GM23338 (cell line): ENCODE measurements at regions not wholly inside any gene's neighbourhood (a gene's known extent, or its start where the extent isn't known, plus 50 kb on each side); places are given as distances from the start of the nearest gene placed in this dataset.

ENCODE experiments used
- ATAC-seq: fragments of 200-7000 bp; cut with Tn5 transposase; 3 replicates; pipeline ENCODE4 v1.9.1; 2020
- DNase-seq: peaks from one replicate; pipeline ENCODE4 v3.0.0-alpha.2; 2015; ENCODE audit warnings: low spot score
- H2AFZ ChIP-seq: fragments of 200-600 bp; sonication (generic); 2 replicates; pipeline ENCODE4 v1.8.0; 2016; ENCODE audit warnings: antibody characterized with exemption, mild to moderate bottlenecking, moderate library complexity
- H3F3A ChIP-seq: fragments of 200-600 bp; sonication (generic); replicated peaks from 2 replicates; pipeline ENCODE4 v1.8.0; 2017; ENCODE audit warnings: antibody characterized with exemption, mixed run types, low read depth
- H3K27ac ChIP-seq: fragments of 200-600 bp; sonication (generic); 2 replicates; pipeline ENCODE4 v1.6.1; 2016; ENCODE audit warnings: low read depth
- H3K27me3 ChIP-seq: fragments of 200-600 bp; sonication (generic); 2 replicates; pipeline ENCODE4 v1.8.0; 2016; ENCODE audit warnings: mild to moderate bottlenecking, mixed run types, moderate library complexity; ENCODE audit not compliant: insufficient read depth
- H3K36me3 ChIP-seq: fragments of 200-600 bp; sonication (generic); 2 replicates; pipeline ENCODE4 v1.8.0; 2016; ENCODE audit warnings: mild to moderate bottlenecking; ENCODE audit not compliant: insufficient read depth
- H3K4me1 ChIP-seq: fragments of 200-600 bp; sonication (generic); 2 replicates; pipeline ENCODE4 v1.8.0; 2016; ENCODE audit warnings: mild to moderate bottlenecking, moderate library complexity; ENCODE audit not compliant: insufficient read depth
- H3K4me2 ChIP-seq: fragments of 200-600 bp; sonication (generic); 2 replicates; pipeline ENCODE4 v1.7.1; 2017; ENCODE audit warnings: mixed run types
- H3K4me3 ChIP-seq: fragments of 200-600 bp; sonication (generic); 2 replicates; pipeline ENCODE4 v1.6.1; 2016; ENCODE audit warnings: mixed run types
- H3K79me2 ChIP-seq: fragments of 200-600 bp; sonication (generic); replicated peaks from 2 replicates; pipeline ENCODE4 v1.8.0; 2017; ENCODE audit warnings: mild to moderate bottlenecking; ENCODE audit not compliant: insufficient read depth
- H3K9me2 ChIP-seq: fragments of 200-600 bp; sonication (generic); 2 replicates; pipeline ENCODE4 v1.8.0; 2017; ENCODE audit not compliant: insufficient read depth
- H4K20me1 ChIP-seq: fragments of 200-600 bp; sonication (generic); replicated peaks from 2 replicates; pipeline ENCODE4 v1.8.0; 2017; ENCODE audit warnings: mild to moderate bottlenecking; ENCODE audit not compliant: insufficient read depth
- H3K27ac Mint-ChIP-seq: 2 replicates; pipeline ENCODE4 v1.8.0; 2020; ENCODE audit warnings: inconsistent platforms, mild to moderate bottlenecking, moderate library complexity, mixed read lengths
- H3K27me3 Mint-ChIP-seq: 3 replicates; pipeline ENCODE4 v1.8.0; 2022; ENCODE audit warnings: low read depth, mild to moderate bottlenecking, moderate library complexity, mixed read lengths, inconsistent platforms; ENCODE audit not compliant: insufficient read depth, poor library complexity
- H3K36me3 Mint-ChIP-seq: 3 replicates; pipeline ENCODE4 v1.8.0; 2021; ENCODE audit warnings: low read depth, mild to moderate bottlenecking, inconsistent platforms, moderate library complexity, mixed read lengths
- H3K4me1 Mint-ChIP-seq: 3 replicates; pipeline ENCODE4 v1.8.0; 2020; ENCODE audit warnings: mild to moderate bottlenecking, inconsistent platforms, mixed read lengths
- H3K4me3 Mint-ChIP-seq: 3 replicates; pipeline ENCODE4 v1.8.0; 2021; ENCODE audit warnings: moderate library complexity, mild to moderate bottlenecking, inconsistent platforms, mixed read lengths
- H3K9me3 Mint-ChIP-seq: 3 replicates; pipeline ENCODE4 v1.8.0; 2020; ENCODE audit warnings: moderate library complexity, mild to moderate bottlenecking, inconsistent platforms, mixed read lengths
- CREB1 ChIP-seq: fragments of 250-450 bp; sonication (Bioruptor Pico); IDR thresholded peaks from 2 replicates; pipeline ENCODE4 v1.5.0; 2020; ENCODE audit warnings: low read depth, mild to moderate bottlenecking, moderate library complexity
- ETS1 ChIP-seq: IDR thresholded peaks from 2 replicates; pipeline ENCODE4 v1.6.1; 2016; ENCODE audit warnings: antibody characterized with exemption
- EZH2 ChIP-seq: fragments of 200-600 bp; sonication (generic); IDR thresholded peaks from one replicate; pipeline ENCODE4 v1.8.0; 2017; ENCODE audit warnings: antibody characterized with exemption, mild to moderate bottlenecking, low read depth; ENCODE audit not compliant: unreplicated experiment
- EZH2phosphoT487 ChIP-seq: fragments of 200-600 bp; sonication (generic); IDR thresholded peaks from one replicate; pipeline ENCODE4 v1.8.1; 2018; ENCODE audit warnings: antibody characterized with exemption; ENCODE audit not compliant: unreplicated experiment
- JUNB ChIP-seq: IDR thresholded peaks from one replicate; pipeline ENCODE4 v1.6.1; 2016; ENCODE audit warnings: antibody characterized with exemption; ENCODE audit not compliant: unreplicated experiment
- NANOG ChIP-seq: IDR thresholded peaks from 2 replicates; pipeline ENCODE4 v1.6.1; 2016; ENCODE audit warnings: antibody characterized with exemption, borderline replicate concordance
- POLR2AphosphoS5 ChIP-seq: IDR thresholded peaks from 2 replicates; pipeline ENCODE4 v1.6.1; 2016; ENCODE audit warnings: antibody characterized with exemption, low read depth
- STAT1 ChIP-seq: IDR thresholded peaks from one replicate; pipeline ENCODE4 v1.6.1; 2016; ENCODE audit warnings: antibody characterized with exemption; ENCODE audit not compliant: unreplicated experiment
- ZNF114 ChIP-seq: fragments of 250-450 bp; sonication (Bioruptor Pico); IDR thresholded peaks from 2 replicates; pipeline ENCODE4 v1.5.0; 2020; ENCODE audit warnings: mild to moderate bottlenecking, moderate library complexity
- ZNF331 ChIP-seq: fragments of 250-450 bp; sonication (Bioruptor Pico); IDR thresholded peaks from 2 replicates; pipeline ENCODE4 v1.5.0; 2020; ENCODE audit warnings: low read depth, mild to moderate bottlenecking, moderate library complexity
- TF ChIP-seq, protein P1 (sequence below): fragments of 250-450 bp; sonication (Bioruptor Pico); IDR thresholded peaks from 2 replicates; pipeline ENCODE4 v1.5.0; 2020; ENCODE audit warnings: mild to moderate bottlenecking, moderate library complexity
- TF ChIP-seq, protein P2 (sequence below): IDR thresholded peaks from one replicate; pipeline ENCODE4 v1.6.1; 2018; ENCODE audit warnings: antibody characterized with exemption; ENCODE audit not compliant: unreplicated experiment

GRCh38 chr6:1231941-1232340, 80.0 kb upstream of the FOXQ1 start (continued):
- TF ChIP-seq POLR2AphosphoS5: no peak
- TF ChIP-seq ZNF331 (CRISPR knock-in tag): no peak
- TF ChIP-seq CREB1 (CRISPR knock-in tag): no peak
- TF ChIP-seq ZNF114 (CRISPR knock-in tag): no peak
- no peak for TF ChIP-seq STAT1

DNA sequence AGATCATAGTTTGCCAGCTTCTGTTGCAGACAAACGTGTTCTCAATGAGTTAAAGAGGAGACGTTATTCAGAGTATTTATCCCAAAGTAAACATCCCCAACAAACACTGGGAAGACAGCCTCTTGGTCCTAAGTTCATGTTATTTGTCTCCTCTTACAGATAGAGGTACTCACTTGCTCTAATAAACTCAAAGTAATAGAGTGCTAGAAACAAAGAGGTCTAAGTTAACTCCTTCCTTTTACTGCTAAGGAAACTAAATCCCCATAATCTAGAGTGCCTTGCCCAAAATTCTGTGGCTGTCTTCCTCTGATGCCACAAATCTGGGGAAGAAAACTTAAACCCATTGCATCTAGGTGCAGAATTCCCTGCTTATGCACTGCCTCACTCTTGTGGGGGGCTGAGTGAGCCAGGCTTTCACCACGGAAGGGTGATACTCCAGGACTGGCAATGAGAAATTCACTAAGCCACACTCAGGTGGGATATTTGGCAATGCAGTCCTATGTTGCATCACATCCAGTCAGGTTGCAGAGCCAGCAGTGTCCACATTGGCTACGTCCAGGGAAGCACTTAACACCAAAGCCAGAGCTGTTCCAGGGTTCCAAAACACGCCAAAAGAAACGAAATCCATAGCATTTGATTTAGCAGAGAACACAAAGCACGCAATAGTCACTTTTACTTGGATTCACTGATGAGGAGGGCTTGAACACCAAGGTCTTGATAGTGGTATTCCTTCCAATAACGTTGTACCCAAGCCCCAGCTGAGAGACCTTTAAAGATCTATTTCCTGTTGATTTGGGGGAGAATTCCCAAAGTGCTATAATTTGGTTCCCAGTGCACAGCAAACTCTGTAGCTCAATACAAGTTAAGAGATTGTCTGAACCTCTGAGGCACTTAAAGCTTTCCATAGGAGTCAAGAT, 81.0 kb upstream of the FOXQ1 start:
- H3K36me3 Mint-ChIP-seq: no peaks in the 10 kb centered on the region
- TF ChIP-seq ZNF331 (CRISPR knock-in tag) (no peak), STAT1 (no peak), JUNB (no peak), EZH2 (no peak), CREB1 (CRISPR knock-in tag) (no peak), NANOG (no peak), POLR2AphosphoS5 (no peak), ETS1 (no peak), EZH2phosphoT487 (no peak)
- TF ChIP-seq, protein P1, sequence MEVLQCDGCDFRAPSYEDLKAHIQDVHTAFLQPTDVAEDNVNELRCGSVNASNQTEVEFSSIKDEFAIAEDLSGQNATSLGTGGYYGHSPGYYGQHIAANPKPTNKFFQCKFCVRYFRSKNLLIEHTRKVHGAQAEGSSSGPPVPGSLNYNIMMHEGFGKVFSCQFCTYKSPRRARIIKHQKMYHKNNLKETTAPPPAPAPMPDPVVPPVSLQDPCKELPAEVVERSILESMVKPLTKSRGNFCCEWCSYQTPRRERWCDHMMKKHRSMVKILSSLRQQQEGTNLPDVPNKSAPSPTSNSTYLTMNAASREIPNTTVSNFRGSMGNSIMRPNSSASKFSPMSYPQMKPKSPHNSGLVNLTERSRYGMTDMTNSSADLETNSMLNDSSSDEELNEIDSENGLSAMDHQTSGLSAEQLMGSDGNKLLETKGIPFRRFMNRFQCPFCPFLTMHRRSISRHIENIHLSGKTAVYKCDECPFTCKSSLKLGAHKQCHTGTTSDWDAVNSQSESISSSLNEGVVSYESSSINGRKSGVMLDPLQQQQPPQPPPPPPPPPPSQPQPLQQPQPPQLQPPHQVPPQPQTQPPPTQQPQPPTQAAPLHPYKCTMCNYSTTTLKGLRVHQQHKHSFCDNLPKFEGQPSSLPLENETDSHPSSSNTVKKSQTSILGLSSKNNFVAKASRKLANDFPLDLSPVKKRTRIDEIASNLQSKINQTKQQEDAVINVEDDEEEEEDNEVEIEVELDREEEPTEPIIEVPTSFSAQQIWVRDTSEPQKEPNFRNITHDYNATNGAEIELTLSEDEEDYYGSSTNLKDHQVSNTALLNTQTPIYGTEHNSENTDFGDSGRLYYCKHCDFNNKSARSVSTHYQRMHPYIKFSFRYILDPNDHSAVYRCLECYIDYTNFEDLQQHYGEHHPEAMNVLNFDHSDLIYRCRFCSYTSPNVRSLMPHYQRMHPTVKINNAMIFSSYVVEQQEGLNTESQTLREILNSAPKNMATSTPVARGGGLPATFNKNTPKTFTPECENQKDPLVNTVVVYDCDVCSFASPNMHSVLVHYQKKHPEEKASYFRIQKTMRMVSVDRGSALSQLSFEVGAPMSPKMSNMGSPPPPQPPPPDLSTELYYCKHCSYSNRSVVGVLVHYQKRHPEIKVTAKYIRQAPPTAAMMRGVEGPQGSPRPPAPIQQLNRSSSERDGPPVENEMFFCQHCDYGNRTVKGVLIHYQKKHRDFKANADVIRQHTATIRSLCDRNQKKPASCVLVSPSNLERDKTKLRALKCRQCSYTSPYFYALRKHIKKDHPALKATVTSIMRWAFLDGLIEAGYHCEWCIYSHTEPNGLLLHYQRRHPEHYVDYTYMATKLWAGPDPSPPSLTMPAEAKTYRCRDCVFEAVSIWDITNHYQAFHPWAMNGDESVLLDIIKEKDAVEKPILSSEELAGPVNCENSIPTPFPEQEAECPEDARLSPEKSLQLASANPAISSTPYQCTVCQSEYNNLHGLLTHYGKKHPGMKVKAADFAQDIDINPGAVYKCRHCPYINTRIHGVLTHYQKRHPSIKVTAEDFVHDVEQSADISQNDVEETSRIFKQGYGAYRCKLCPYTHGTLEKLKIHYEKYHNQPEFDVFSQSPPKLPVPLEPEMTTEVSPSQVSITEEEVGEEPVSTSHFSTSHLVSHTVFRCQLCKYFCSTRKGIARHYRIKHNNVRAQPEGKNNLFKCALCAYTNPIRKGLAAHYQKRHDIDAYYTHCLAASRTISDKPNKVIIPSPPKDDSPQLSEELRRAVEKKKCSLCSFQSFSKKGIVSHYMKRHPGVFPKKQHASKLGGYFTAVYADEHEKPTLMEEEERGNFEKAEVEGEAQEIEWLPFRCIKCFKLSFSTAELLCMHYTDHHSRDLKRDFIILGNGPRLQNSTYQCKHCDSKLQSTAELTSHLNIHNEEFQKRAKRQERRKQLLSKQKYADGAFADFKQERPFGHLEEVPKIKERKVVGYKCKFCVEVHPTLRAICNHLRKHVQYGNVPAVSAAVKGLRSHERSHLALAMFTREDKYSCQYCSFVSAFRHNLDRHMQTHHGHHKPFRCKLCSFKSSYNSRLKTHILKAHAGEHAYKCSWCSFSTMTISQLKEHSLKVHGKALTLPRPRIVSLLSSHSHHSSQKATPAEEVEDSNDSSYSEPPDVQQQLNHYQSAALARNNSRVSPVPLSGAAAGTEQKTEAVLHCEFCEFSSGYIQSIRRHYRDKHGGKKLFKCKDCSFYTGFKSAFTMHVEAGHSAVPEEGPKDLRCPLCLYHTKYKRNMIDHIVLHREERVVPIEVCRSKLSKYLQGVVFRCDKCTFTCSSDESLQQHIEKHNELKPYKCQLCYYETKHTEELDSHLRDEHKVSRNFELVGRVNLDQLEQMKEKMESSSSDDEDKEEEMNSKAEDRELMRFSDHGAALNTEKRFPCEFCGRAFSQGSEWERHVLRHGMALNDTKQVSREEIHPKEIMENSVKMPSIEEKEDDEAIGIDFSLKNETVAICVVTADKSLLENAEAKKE (CRISPR knock-in tag): no peak
- TF ChIP-seq, protein P2, sequence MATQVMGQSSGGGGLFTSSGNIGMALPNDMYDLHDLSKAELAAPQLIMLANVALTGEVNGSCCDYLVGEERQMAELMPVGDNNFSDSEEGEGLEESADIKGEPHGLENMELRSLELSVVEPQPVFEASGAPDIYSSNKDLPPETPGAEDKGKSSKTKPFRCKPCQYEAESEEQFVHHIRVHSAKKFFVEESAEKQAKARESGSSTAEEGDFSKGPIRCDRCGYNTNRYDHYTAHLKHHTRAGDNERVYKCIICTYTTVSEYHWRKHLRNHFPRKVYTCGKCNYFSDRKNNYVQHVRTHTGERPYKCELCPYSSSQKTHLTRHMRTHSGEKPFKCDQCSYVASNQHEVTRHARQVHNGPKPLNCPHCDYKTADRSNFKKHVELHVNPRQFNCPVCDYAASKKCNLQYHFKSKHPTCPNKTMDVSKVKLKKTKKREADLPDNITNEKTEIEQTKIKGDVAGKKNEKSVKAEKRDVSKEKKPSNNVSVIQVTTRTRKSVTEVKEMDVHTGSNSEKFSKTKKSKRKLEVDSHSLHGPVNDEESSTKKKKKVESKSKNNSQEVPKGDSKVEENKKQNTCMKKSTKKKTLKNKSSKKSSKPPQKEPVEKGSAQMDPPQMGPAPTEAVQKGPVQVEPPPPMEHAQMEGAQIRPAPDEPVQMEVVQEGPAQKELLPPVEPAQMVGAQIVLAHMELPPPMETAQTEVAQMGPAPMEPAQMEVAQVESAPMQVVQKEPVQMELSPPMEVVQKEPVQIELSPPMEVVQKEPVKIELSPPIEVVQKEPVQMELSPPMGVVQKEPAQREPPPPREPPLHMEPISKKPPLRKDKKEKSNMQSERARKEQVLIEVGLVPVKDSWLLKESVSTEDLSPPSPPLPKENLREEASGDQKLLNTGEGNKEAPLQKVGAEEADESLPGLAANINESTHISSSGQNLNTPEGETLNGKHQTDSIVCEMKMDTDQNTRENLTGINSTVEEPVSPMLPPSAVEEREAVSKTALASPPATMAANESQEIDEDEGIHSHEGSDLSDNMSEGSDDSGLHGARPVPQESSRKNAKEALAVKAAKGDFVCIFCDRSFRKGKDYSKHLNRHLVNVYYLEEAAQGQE: no peak

More for the DNA sequence above, 81.0 kb upstream of the FOXQ1 start:
- peak overlapping the region; percentile 66; the same call in 1 of the 2 replicates for H3K27ac Mint-ChIP-seq
- peaks cover 4% of the 10 kb centered on the region for H3K27me3 Mint-ChIP-seq
- no peak overlapping the region for H3K4me2 ChIP-seq
- H4K20me1 ChIP-seq: no peaks in the 10 kb centered on the region
- H3K36me3 ChIP-seq: no peaks in the 10 kb centered on the region
- H3K4me1 Mint-ChIP-seq: no peaks in the 10 kb centered on the region; the same call in 2 of the 3 replicates
- no peak for ATAC-seq
- H2AFZ ChIP-seq: 0 out of 2 replicates have a peak overlapping the region, but pooled peaks have one; percentile 32
- H3K4me1 ChIP-seq: no peaks in the 10 kb centered on the region
- H3K27me3 ChIP-seq: no peaks in the 10 kb centered on the region
- no peak overlapping the region for H3K4me3 Mint-ChIP-seq
- DNase-seq: no peak
- H3K27ac ChIP-seq: no peak overlapping the region
- H3K9me2 ChIP-seq: no peaks in the 10 kb centered on the region
- H3F3A ChIP-seq: no peaks in the 10 kb centered on the region
- no peaks in the 10 kb centered on the region for H3K79me2 ChIP-seq
- no peaks in the 10 kb centered on the region; the same call in 2 of the 3 replicates for H3K9me3 Mint-ChIP-seq
- H3K4me3 ChIP-seq: no peak overlapping the region
